ENCODE measurements at regions not wholly inside any gene's neighbourhood (a gene's known extent, or its start where the extent isn't known, plus 50 kb on each side); places are given as distances from the start of the nearest gene placed in this dataset.

- no peak for DNase-seq
These were observed 124.4 kb upstream of the SLC34A2 start for GRCh38 chr4:25531272-25531671.

GRCh38 chr4:25532591-25532990 lies 123.1 kb upstream of the SLC34A2 start:
- DNase-seq, result no peak

GRCh38 chr4:25533256-25533655 lies 122.4 kb upstream of the SLC34A2 start:
- DNase-seq, result no peak

- DNase-seq, result no peak
These were observed 120.4 kb upstream of the SLC34A2 start for GRCh38 chr4:25535278-25535677.

GRCh38 chr4:25535701-25536473 lies 119.8 kb upstream of the SLC34A2 start:
- DNase-seq, result no peak

GRCh38 chr4:25536564-25537320 lies 118.9 kb upstream of the SLC34A2 start:
- DNase-seq, result peak; percentile 77 to 94

GRCh38 chr4:25538430-25538829 lies 117.2 kb upstream of the SLC34A2 start:
- no peak for DNase-seq

- no peak for DNase-seq
These were observed 116.4 kb upstream of the SLC34A2 start for GRCh38 chr4:25539241-25539640.

- DNase-seq, result no peak
These were observed 114.9 kb upstream of the SLC34A2 start for GRCh38 chr4:25540734-25541133.

- DNase-seq, result no peak
These were observed 108.3 kb upstream of the SLC34A2 start for GRCh38 chr4:25547343-25547742.

- no peak for DNase-seq
These were observed 106.2 kb upstream of the SLC34A2 start for GRCh38 chr4:25549413-25549812.

- DNase-seq, result no peak
These were observed 105.1 kb upstream of the SLC34A2 start for GRCh38 chr4:25550376-25551030.

GRCh38 chr4:25551605-25552004 lies 104.0 kb upstream of the SLC34A2 start:
- DNase-seq, result no peak

GRCh38 chr4:25552580-25553271 lies 102.9 kb upstream of the SLC34A2 start:
- DNase-seq, result no peak

GRCh38 chr4:25559508-25559907 lies 96.1 kb upstream of the SLC34A2 start:
- DNase-seq, result no peak

- peak in 1 of 2 experiments; percentile 53 for DNase-seq
These were observed 95.0 kb upstream of the SLC34A2 start for GRCh38 chr4:25560605-25561004.

GRCh38 chr4:25563071-25563564 lies 92.5 kb upstream of the SLC34A2 start:
- DNase-seq, result peak in 1 of 2 experiments; percentile 23

GRCh38 chr4:25564836-25565235 lies 90.8 kb upstream of the SLC34A2 start:
- no peak for DNase-seq

GRCh38 chr4:25567253-25567652 lies 88.4 kb upstream of the SLC34A2 start:
- DNase-seq, result no peak

GRCh38 chr4:25569716-25570115 lies 85.9 kb upstream of the SLC34A2 start:
- DNase-seq, result no peak

GRCh38 chr4:25575611-25576010 lies 80.0 kb upstream of the SLC34A2 start:
- DNase-seq, result no peak

GRCh38 chr4:25578432-25578831 lies 77.2 kb upstream of the SLC34A2 start:
- DNase-seq, result no peak

Measured in NCI-H187 (cell line).